HL-60 (cell line): ENCODE measurements at regions not wholly inside any gene's neighbourhood (a gene's known extent, or its start where the extent isn't known, plus 50 kb on each side); places are given as distances from the start of the nearest gene placed in this dataset.

Experiments used
- DNase-seq, 2 experiments: peaks; one replicate each; pipeline ENCODE4 v3.0.0-alpha.2; 2010 to 2020; ENCODE audit warnings: low read depth in 1 of 2, low spot score in 1 of 2
- H3K27ac ChIP-seq: fragments of 250-450 bp; sonication (Bioruptor Pico); replicated peaks from 2 replicates; pipeline ENCODE4 v1.5.1; 2020; ENCODE audit warnings: mild to moderate bottlenecking, moderate library complexity
- H3K27me3 ChIP-seq: fragments of 250-450 bp; sonication (Bioruptor Pico); 2 replicates; pipeline ENCODE4 v1.5.1; 2021; ENCODE audit warnings: mild to moderate bottlenecking, moderate library complexity; ENCODE audit not compliant: insufficient read depth, poor library complexity, severe bottlenecking
- H3K4me3 ChIP-seq: replicated peaks from 2 replicates; pipeline ENCODE4 v1.5.1; 2011; ENCODE audit warnings: mild to moderate bottlenecking, control low read depth, low read length; ENCODE audit not compliant: insufficient read depth
- CTCF ChIP-seq: IDR thresholded peaks from one replicate; pipeline ENCODE4 v1.5.1; 2011; ENCODE audit warnings: low read length, control low read depth, inconsistent platforms; ENCODE audit not compliant: insufficient read depth
- GABPA ChIP-seq: IDR thresholded peaks from 2 replicates; pipeline ENCODE4 v1.6.1; 2012; ENCODE audit warnings: low read depth
- POLR2AphosphoS5 ChIP-seq: IDR thresholded peaks from 2 replicates; pipeline ENCODE4 v1.6.1; 2012; ENCODE audit warnings: low read depth
- REST ChIP-seq: IDR thresholded peaks from 2 replicates; pipeline ENCODE4 v1.6.1; 2012; ENCODE audit warnings: low read depth; ENCODE audit not compliant: insufficient replicate concordance
- SPI1 ChIP-seq: IDR thresholded peaks from 2 replicates; pipeline ENCODE4 v1.6.1; 2012; ENCODE audit warnings: low read depth, mild to moderate bottlenecking, borderline replicate concordance

GRCh38 chr2:134075204-134075603 is 178.7 kb upstream of the MGAT5 start:
- TF ChIP-seq CTCF (no peak), POLR2AphosphoS5 (no peak), GABPA (no peak)
- no peak for DNase-seq
- Histone ChIP-seq H3K27ac (no peak overlapping the region), H3K4me3 (no peak overlapping the region), H3K27me3 (peaks cover 3% of the 10 kb centered on the region)

DNA sequence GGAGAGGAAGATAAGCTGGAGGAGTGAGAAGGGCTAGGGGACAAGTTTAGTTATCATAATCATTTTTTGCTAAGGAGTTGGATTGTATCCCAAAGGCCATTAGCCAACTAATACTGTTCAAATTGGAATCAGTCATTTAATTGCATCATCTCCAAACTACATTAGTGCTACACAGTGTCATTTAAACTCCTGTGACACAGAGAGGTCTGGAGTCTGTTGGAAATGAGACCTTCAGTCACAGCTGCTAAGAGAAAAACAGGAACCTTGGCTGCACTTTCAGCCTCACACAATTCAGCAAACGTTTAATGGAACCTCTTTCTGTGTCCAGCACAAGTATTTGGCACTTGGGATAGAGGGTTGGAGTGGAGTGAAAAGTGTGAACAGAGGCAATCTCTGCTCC is 175.5 kb upstream of the MGAT5 start:
- Histone ChIP-seq H3K27me3 (no peaks in the 10 kb centered on the region), H3K27ac (no peak overlapping the region), H3K4me3 (no peak overlapping the region)
- no peak for TF ChIP-seq CTCF
- no peak for TF ChIP-seq SPI1
- no peak for TF ChIP-seq GABPA
- no peak for TF ChIP-seq REST
- no peak for TF ChIP-seq POLR2AphosphoS5
- DNase-seq: no peak

GRCh38 chr2:134079373-134079772 is 174.5 kb upstream of the MGAT5 start:
- no peak for DNase-seq
- no peak overlapping the region for H3K4me3 ChIP-seq
- H3K27me3 ChIP-seq: no peaks in the 10 kb centered on the region
- H3K27ac ChIP-seq: no peak overlapping the region
- no peak for TF ChIP-seq GABPA
- TF ChIP-seq CTCF: no peak
- TF ChIP-seq SPI1: no peak
- no peak for TF ChIP-seq REST
- TF ChIP-seq POLR2AphosphoS5: no peak

DNA sequence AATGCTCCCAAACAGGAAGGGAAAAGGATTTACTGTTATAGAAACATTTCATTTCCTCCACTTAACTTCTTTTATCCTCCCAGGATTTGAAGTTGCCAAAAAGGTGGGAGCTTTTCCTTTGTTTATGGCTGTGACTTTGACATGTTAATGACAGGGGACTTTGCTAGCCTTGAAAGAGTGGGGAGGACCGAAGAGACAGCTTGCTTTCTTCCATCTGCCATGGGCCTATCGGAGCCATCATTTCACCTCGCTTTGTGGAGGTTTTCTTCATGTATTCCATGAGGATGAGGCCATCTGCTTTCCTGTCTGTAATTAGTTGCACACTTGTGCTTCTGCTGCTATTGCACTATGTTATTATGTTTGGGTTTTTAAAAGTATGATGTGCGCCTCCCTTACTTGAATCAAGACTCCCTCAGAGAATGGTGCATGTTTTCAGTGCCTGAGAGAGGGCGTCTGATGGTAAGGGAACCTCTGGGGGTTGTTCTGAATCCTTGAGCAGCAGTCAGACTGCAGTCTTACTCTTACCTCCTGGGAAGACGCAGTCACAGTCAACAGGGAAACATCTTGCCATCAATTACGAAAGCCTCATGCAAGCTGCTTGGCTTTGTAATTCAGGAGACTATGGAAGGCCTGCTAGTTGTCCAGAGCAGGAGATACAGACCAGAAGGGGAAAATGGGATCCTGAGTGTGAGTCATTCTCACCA is 173.3 kb upstream of the MGAT5 start:
- Histone ChIP-seq H3K27ac (no peak overlapping the region), H3K4me3 (no peak overlapping the region), H3K27me3 (no peaks in the 10 kb centered on the region)
- DNase-seq: no peak
- TF ChIP-seq CTCF (no peak), SPI1 (no peak), REST (no peak), GABPA (no peak), POLR2AphosphoS5 (no peak)
